Heart left ventricle (tissue), 13 donors: ENCODE measurements at regions not wholly inside any gene's neighbourhood (a gene's known extent, or its start where the extent isn't known, plus 50 kb on each side); places are given as distances from the start of the nearest gene placed in this dataset.

Experiments used
- POLR2A ChIP-seq, 2 donors: fragments of 450-650 bp; IDR thresholded peaks; one replicate each; pipeline ENCODE4 v1.6.1; 2017; ENCODE audit warnings: antibody characterized with exemption in 2 of 2, mild to moderate bottlenecking in 2 of 2, moderate library complexity in 2 of 2
- TF ChIP-seq, protein P1 (sequence below), 12 donors: fragments of 200-600 bp; sonication (generic) in 4 of 12; IDR thresholded peaks; one replicate each; pipeline versions ENCODE4 v1.5.0 to v1.8.0; 2018 to 2022; ENCODE audit warnings: antibody characterized with exemption in 12 of 12, mild to moderate bottlenecking in 5 of 12
- donor health status: ischemic (EF 13 %, LVEDD 7.1; RV severe dilation, severe dysfunction).
- donor health status: DM: no; HTN: yes; CAD: no.
- donor health status: DM: no; HTN: no; CAD: no.
- donor health status: ischemic (EF 25% LVEDD 6.9; RV normal size, moderate dysfunction).
- donor health status: ischemic (EF 25% LVEDD 5.7; RV mildly dilated, moderate dysfunction).
- donor health status: ischemic (EF 35%, LVEDD 5.7; RV mildly dilated, moderate dysfunction).
- donor health status: nonischemic (EF 11% LVEDD 7.7; RV severe dilation, severe dysfunction).
- donor health status: DM: yes; HTN: yes; CAD: no.
- donor health status: PGD.
- donor health status: ischemic (EF 29% LVEDD 5.4; RV normal size, mild dysfunction).
- donor health status: nonischemic (EF 23%, LVEDD 6.1; RV moderate dilation, normal function).

DNA sequence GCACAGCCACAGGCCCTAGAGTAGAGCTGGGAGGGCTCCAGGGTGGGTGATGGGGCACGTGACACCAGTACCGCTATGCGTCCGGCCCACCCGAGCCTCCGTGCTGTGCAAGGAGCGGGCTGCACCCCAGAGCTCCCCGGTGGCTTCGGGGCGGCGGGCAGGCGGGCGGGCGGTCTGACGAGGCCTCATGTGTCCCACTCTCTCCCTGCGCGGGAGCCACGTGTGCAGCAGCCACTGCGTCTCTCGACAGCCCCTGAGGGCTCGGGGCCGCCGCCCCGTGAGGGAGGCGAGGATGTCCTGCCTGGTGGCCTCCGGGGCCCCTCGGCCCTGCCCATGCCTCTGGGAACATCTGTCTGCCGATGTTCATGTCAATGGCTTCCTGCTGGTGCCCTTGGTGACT lies 51.2 kb upstream of the FBRSL1 start:
- TF ChIP-seq, protein P1, sequence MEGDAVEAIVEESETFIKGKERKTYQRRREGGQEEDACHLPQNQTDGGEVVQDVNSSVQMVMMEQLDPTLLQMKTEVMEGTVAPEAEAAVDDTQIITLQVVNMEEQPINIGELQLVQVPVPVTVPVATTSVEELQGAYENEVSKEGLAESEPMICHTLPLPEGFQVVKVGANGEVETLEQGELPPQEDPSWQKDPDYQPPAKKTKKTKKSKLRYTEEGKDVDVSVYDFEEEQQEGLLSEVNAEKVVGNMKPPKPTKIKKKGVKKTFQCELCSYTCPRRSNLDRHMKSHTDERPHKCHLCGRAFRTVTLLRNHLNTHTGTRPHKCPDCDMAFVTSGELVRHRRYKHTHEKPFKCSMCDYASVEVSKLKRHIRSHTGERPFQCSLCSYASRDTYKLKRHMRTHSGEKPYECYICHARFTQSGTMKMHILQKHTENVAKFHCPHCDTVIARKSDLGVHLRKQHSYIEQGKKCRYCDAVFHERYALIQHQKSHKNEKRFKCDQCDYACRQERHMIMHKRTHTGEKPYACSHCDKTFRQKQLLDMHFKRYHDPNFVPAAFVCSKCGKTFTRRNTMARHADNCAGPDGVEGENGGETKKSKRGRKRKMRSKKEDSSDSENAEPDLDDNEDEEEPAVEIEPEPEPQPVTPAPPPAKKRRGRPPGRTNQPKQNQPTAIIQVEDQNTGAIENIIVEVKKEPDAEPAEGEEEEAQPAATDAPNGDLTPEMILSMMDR (IDR thresholded peaks at IDR 0.05), result no peak
- no peak for TF ChIP-seq POLR2A (IDR thresholded peaks at IDR 0.05)
